ENCODE measurements at regions not wholly inside any gene's neighbourhood (a gene's known extent, or its start where the extent isn't known, plus 50 kb on each side); places are given as distances from the start of the nearest gene placed in this dataset.

DNA sequence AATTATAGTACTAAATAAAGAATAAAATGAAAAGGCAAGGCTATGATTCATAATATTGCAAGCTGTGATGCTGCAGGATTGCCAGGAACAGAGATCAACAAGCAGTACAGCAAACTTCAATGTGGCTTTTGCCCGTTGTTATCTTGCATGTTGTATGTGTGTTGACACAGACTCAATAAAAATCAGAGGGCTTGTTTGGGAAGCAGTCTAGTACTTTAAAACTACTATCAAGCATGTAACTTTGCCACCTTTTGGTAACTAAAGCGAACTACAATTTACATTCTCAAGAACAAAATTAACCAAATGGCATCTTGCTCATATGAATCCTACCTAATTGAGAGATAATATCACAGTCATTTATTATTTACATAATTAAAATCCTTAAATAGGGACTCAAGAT is 79.8 kb upstream of the GPM6A start:
- TF ChIP-seq, protein P1, sequence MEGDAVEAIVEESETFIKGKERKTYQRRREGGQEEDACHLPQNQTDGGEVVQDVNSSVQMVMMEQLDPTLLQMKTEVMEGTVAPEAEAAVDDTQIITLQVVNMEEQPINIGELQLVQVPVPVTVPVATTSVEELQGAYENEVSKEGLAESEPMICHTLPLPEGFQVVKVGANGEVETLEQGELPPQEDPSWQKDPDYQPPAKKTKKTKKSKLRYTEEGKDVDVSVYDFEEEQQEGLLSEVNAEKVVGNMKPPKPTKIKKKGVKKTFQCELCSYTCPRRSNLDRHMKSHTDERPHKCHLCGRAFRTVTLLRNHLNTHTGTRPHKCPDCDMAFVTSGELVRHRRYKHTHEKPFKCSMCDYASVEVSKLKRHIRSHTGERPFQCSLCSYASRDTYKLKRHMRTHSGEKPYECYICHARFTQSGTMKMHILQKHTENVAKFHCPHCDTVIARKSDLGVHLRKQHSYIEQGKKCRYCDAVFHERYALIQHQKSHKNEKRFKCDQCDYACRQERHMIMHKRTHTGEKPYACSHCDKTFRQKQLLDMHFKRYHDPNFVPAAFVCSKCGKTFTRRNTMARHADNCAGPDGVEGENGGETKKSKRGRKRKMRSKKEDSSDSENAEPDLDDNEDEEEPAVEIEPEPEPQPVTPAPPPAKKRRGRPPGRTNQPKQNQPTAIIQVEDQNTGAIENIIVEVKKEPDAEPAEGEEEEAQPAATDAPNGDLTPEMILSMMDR (IDR thresholded peaks at IDR 0.05) = no peak
- TF ChIP-seq POLR2A (IDR thresholded peaks at IDR 0.05) = no peak
